GM21381 (cell line): ENCODE measurements at regions not wholly inside any gene's neighbourhood (a gene's known extent, or its start where the extent isn't known, plus 50 kb on each side); places are given as distances from the start of the nearest gene placed in this dataset.

Experiments used
- ATAC-seq: cut with Tn5 transposase; IDR thresholded peaks from one replicate; pipeline ENCODE4 v1.9.1; 2021; ENCODE audit warnings: mild to moderate bottlenecking, moderate library complexity; ENCODE audit not compliant: unreplicated experiment

- no peak for ATAC-seq
These were observed 173.0 kb upstream of the ECI2 start for GRCh38 chr6:4308364-4308763.

DNA sequence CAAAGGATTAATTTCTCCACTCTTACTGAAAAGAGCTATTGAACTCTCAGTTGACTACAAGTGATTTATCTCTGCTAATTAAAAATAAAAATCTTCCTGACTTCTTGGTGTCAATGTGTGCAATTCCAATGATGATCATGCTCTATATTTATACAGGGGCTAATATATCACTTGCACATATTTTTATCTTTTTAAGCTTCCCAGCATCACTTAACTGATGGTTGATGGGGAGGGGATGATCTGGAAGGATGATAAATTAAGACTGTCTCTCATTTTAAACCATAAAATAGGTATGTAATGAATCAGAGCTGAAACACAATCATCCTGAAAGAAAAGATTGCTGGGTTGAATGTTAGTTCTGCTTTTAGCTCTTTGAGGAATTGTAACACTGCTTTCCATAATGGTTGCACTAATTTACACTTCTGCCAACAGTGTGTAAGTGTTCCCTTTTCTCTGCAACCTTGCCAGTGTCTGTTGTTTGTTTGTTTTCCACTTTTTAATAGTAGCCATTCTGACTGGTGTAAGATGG is 169.6 kb upstream of the ECI2 start:
- no peak for ATAC-seq

- no peak for ATAC-seq
These were observed 168.3 kb upstream of the ECI2 start for GRCh38 chr6:4303638-4304037.

- no peak for ATAC-seq
These were observed 167.1 kb upstream of the ECI2 start for GRCh38 chr6:4302524-4302923.

- no peak for ATAC-seq
These were observed 166.5 kb upstream of the ECI2 start for GRCh38 chr6:4301871-4302270.

- no peak for ATAC-seq
These were observed 165.5 kb upstream of the ECI2 start for GRCh38 chr6:4300917-4301316.

- ATAC-seq, result no peak
These were observed 164.1 kb upstream of the ECI2 start for GRCh38 chr6:4299476-4299875.

GRCh38 chr6:4297348-4297747 is 162.0 kb upstream of the ECI2 start:
- no peak for ATAC-seq

GRCh38 chr6:4296552-4296951 is 161.2 kb upstream of the ECI2 start:
- ATAC-seq, result no peak

GRCh38 chr6:4295783-4296155 is 160.4 kb upstream of the ECI2 start:
- ATAC-seq, result no peak

DNA sequence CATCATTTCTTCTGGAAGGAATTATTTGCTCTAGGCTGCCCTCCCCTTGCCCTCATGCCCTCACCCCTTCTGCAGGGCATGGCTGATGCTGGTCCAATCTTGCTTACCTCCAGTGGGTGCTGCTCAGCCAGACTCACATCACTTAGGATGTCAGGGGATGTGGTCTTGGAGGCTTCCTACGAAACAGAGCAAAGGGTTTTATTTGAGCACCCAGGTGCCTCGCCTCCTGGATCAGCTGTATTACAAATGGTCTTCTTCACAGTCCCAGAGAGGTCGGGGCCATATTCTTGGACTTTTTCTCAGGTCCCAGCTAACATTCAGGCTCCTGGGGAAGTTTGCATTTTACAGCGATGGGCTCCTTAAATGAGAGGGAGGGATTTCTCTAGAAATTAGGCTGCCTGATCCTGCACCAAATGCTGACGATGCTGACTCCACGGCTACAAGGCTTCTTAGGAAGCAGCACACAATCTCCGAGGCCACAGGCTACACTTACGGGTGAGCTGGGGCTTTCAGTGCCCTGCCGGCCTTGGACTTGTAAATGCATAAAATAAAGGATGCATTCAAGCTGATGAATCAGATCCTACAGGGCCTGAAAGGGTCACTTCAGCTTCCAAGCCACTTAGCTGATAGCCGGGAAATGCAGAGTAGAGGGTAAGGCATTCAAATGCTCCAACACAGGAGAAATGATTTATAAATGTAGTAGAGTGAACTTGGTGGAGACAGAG is 159.8 kb upstream of the ECI2 start:
- ATAC-seq, result no peak

- no peak for ATAC-seq
These were observed 159.3 kb upstream of the ECI2 start for GRCh38 chr6:4294636-4295035.

- no peak for ATAC-seq
These were observed 156.4 kb upstream of the ECI2 start for GRCh38 chr6:4291453-4292403.

- no peak for ATAC-seq
These were observed 154.5 kb upstream of the ECI2 start for GRCh38 chr6:4289770-4290320.

- ATAC-seq, result no peak
These were observed 152.5 kb upstream of the ECI2 start for GRCh38 chr6:4287811-4288244.

DNA sequence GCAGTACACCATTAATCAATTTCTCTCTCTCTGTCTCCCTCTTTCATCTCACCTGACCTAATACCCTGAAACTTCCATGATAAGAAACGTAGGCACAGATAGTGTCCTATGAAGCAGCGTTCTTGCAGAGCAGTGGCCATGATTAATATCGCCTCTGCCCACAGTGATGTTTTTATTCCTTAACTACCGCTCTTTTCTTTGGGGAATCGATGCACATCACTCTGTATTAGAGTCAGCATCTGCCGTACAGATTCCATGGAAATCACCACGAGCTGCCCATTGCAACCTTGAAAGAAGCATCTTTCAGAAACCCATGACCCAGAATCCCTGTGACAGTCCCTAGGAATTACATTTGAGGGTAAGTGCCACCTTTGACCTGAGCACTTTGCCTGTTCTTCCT is 152.0 kb upstream of the ECI2 start:
- no peak for ATAC-seq

GRCh38 chr6:4282926-4283325 is 147.6 kb upstream of the ECI2 start:
- ATAC-seq, result no peak

DNA sequence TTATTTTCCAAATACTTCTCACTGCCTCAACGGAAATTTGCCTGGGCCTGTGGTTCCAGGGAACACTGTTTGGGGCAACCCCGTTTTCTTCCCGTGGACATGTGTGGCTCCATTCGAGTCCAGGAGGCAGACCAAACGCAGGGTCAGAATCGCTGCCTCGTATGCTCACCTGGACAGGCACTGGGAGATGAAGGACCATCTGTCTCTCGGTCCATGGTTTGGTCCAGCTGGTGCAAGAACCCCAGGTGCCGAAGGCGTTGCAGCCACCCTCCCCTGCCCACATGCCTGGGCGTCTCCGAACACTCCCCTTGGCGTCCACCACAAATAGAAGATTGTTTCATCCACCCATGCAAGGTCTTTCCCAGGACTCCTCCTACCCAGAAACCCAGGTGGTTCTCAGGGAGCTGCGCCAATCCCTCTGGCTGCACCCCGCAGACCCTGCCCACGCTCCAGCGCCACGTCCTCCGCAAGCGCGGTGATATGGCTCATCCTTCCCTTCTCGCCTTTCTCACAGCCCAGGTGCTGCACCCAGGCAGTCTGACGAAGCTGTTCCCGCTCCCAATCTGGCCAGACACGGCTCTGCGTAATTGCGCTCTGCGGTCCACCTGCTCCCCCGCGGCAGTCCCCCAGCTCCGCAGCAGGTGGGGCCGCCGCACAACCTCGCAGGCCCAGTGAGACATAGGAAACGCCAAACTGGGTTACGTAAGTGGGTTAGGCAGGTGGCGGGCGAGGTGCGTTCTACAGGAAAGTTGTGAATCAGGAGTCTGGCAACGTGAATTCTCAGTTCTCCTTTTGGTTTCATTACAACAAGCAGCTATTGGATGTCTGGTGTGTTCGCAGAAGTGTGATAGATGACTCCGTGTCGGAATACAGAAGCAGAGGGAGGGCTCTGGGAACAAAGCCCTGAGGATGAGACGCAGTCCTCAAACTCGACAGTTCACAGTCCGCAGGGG is 146.2 kb upstream of the ECI2 start:
- ATAC-seq, result peak; percentile 83

DNA sequence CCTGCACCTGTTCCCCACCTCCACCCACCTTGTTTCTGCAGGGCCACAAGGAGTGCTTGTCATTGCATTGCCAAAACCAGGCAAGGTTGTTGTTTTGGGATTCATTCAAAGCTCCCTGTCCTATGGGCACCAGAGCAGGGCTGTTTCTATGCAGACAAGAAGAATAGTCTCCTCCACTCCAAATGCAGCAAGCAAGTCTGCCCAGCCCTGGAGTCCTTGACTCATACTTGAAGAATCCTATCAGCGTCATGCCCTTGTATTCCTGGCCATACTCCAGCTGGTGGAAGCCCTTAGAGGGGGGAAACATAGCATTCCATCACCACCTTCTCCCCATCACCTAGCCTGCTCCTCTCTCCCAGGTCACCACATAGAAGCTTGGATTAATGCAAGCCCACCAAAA is 145.3 kb upstream of the ECI2 start:
- no peak for ATAC-seq

GRCh38 chr6:4280031-4280430 is 144.7 kb upstream of the ECI2 start:
- no peak for ATAC-seq
